Activated CD4-positive, alpha-beta T cell treated with anti-CD3 and anti-CD28 coated beads for 36 hours (primary cell): ENCODE measurements at regions not wholly inside any gene's neighbourhood (a gene's known extent, or its start where the extent isn't known, plus 50 kb on each side); places are given as distances from the start of the nearest gene placed in this dataset.
A peak's percentile ranks its signal among the peaks of the same experiment; 100 is the strongest.

Experiments used
- ATAC-seq: fragments of 200-7000 bp; cut with Tn5 transposase; one replicate; pipeline ENCODE4 v1.10.0; 2021; ENCODE audit warnings: mild to moderate bottlenecking, moderate library complexity
- CTCF ChIA-PET: fragments of 350-600 bp; sonication (Branson Sonifier 250); formaldehyde crosslinking; loops from one replicate; lab custom pipeline; 2021; ENCODE audit warnings: antibody characterized with exemption; lab: Charles Lee
- POLR2A ChIA-PET: fragments of 350-600 bp; sonication (Branson Sonifier 250); formaldehyde crosslinking; loops from one replicate; lab custom pipeline; 2021; ENCODE audit warnings: antibody characterized with exemption, inconsistent platforms; lab: Charles Lee
- DNase-seq: peaks from one replicate; pipeline ENCODE4 v3.0.0-alpha.2; 2020
- H3K27ac Mint-ChIP-seq: one replicate; pipeline ENCODE4 v1.8.0; 2021; ENCODE audit warnings: mixed read lengths
- H3K27me3 Mint-ChIP-seq: one replicate; pipeline ENCODE4 v1.8.0; 2021; ENCODE audit warnings: mixed read lengths
- H3K36me3 Mint-ChIP-seq: one replicate; pipeline ENCODE4 v1.8.0; 2021; ENCODE audit warnings: low read depth, mixed read lengths
- H3K4me1 Mint-ChIP-seq: one replicate; pipeline ENCODE4 v1.8.0; 2021; ENCODE audit warnings: mixed read lengths
- H3K4me3 Mint-ChIP-seq: one replicate; pipeline ENCODE4 v1.8.0; 2021; ENCODE audit warnings: mild to moderate bottlenecking, moderate library complexity, mixed read lengths
- H3K9me3 Mint-ChIP-seq: one replicate; pipeline ENCODE4 v1.8.0; 2021; ENCODE audit warnings: low read depth, mixed read lengths
- intact Hi-C, 2 experiments: fragments of 100-400 bp; cut with DNase I in 1 of 2; cut with micrococcal nuclease in 1 of 2; formaldehyde crosslinking; loops; one replicate each; pipeline versions ENCODE4 v1.14.2 to v1.15.1; 2022 to 2024; cut with DNase I, micrococcal nuclease

DNA sequence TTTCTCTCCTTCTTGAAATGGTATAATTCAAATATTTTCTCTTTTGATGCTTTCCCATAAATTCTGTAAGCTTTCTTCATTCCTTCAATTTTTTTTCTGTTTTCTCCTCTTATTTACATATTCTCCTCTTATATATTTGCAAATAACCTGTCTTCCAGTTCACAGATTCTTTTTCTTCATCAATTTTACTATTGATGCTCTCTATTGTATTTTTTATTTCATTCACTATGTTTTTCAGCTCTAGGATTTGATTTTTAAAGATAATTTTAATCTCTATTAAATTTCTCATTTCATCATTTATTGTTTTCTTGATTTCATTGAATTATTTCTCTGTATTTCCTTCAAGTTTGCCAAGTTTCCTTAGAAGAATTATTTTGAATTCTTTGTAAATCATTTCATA is 54.0 kb upstream of the PRPS1L1 start:
- H3K4me3 Mint-ChIP-seq: no peak overlapping the region
- H3K36me3 Mint-ChIP-seq: peaks cover 7% of the 10 kb centered on the region
- DNase-seq: no peak
- intact Hi-C loops: no loop called here
- ChIA-PET POLR2A (no interaction called here), CTCF (no interaction called here)
- H3K4me1 Mint-ChIP-seq: peaks cover 4% of the 10 kb centered on the region
- H3K9me3 Mint-ChIP-seq: peaks cover 11% of the 10 kb centered on the region
- H3K27ac Mint-ChIP-seq: no peak overlapping the region
- H3K27me3 Mint-ChIP-seq: peaks cover 29% of the 10 kb centered on the region
- no peak for ATAC-seq

GRCh38 chr7:18082169-18082568 is 54.5 kb upstream of the PRPS1L1 start:
- no peak overlapping the region for H3K27ac Mint-ChIP-seq
- ChIA-PET CTCF (no interaction called here), POLR2A (no interaction called here)
- H3K36me3 Mint-ChIP-seq: peaks cover 7% of the 10 kb centered on the region
- H3K4me3 Mint-ChIP-seq: no peak overlapping the region
- ATAC-seq (no peak), DNase-seq (no peak)
- H3K4me1 Mint-ChIP-seq: peaks cover 4% of the 10 kb centered on the region
- H3K27me3 Mint-ChIP-seq: peaks cover 28% of the 10 kb centered on the region
- intact Hi-C loops: no loop called here
- peaks cover 11% of the 10 kb centered on the region for H3K9me3 Mint-ChIP-seq

GRCh38 chr7:18086165-18087025 is 58.7 kb upstream of the PRPS1L1 start:
- intact Hi-C loops: no loop called here
- Mint-ChIP-seq H3K36me3 (peaks cover 3% of the 10 kb centered on the region), H3K4me3 (peak overlapping the region; percentile 52), H3K9me3 (peaks cover 6% of the 10 kb centered on the region), H3K27me3 (peaks cover 36% of the 10 kb centered on the region), H3K4me1 (peaks cover 4% of the 10 kb centered on the region), H3K27ac (no peak overlapping the region)
- CTCF ChIA-PET: interaction anchor here (0.6 to 1.6 kb wide), 3 partner anchors 8 to 316 kb away, joined by 3 to 6 read pairs (median 5); no protein-coding TSS in a partner anchor
- DNase-seq (peak; percentile 16), ATAC-seq (peak; percentile 19)
- POLR2A ChIA-PET: no interaction called here

DNA sequence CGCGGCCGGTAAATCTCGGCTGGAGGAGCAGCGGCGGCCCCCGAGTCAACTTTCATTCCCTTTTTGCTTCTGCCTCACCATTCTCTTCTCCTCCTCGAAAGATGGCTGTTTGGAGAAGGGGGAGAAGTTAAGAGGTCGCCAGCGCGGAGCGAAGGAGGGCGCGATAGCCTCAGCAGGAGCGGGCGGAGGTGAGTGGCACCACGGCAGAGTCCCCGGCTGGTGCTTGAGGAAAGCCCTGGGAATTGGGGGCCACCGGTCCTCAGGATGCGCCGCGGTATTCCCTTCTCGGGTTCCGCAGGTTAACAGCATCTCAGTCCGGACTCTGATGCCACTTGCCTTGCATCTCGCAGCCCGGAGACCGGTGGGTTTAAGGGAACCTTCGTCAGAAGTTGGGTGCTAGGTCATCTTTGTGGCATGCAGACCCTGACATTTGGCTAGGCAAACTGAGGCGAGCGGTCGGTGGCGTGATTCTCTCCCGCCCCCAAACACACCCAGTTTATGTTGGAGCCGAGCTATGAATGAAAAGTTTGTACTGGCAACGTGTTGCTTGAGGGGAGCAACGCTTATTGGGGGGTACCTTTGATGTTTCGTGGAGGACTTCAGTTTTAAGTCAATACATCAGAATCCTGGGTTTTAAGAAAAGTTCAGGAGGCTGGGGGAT is 59.5 kb upstream of the PRPS1L1 start:
- no peaks in the 10 kb centered on the region for H3K36me3 Mint-ChIP-seq
- H3K27ac Mint-ChIP-seq: no peak overlapping the region
- ATAC-seq (no peak), DNase-seq (peak; percentile 5)
- H3K9me3 Mint-ChIP-seq: no peaks in the 10 kb centered on the region
- intact Hi-C loops: no loop called here
- peaks cover 34% of the 10 kb centered on the region for H3K27me3 Mint-ChIP-seq
- ChIA-PET POLR2A (no interaction called here), CTCF (interaction anchor here (1.0 kb wide), 1 partner anchor 21 kb away, joined by 3 read pairs; no protein-coding TSS in a partner anchor)
- peak overlapping the region; percentile 48 for H3K4me3 Mint-ChIP-seq
- peaks cover 4% of the 10 kb centered on the region for H3K4me1 Mint-ChIP-seq

DNA sequence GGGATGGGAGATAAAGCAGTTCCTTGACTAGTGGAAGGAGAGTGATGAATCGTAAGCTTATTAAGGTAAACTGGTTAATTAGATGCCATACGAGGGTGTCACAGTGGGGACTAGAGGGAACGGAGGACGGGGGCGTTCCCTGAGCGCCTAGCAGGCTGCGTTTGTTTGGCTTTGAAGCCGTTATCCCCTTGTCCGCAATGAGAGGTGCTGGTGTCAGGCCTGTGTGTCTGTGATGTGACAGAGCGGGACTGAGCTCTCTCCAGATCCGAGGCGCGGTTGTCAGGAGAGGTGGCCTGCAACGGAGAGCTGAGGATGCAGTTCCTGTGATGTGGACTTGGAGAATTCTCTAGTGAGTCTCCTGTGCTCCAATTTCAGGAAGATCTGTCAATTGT is 60.0 kb upstream of the PRPS1L1 start:
- no peak overlapping the region for H3K4me3 Mint-ChIP-seq
- H3K27ac Mint-ChIP-seq: no peak overlapping the region
- peaks cover 34% of the 10 kb centered on the region for H3K27me3 Mint-ChIP-seq
- intact Hi-C loops: no loop called here
- H3K4me1 Mint-ChIP-seq: peaks cover 4% of the 10 kb centered on the region
- H3K9me3 Mint-ChIP-seq: no peaks in the 10 kb centered on the region
- H3K36me3 Mint-ChIP-seq: no peaks in the 10 kb centered on the region
- ATAC-seq: no peak
- ChIA-PET POLR2A (no interaction called here), CTCF (interaction anchor here (1.0 kb wide), 1 partner anchor 21 kb away, joined by 3 read pairs; no protein-coding TSS in a partner anchor)
- DNase-seq: no peak

- Mint-ChIP-seq H3K9me3 (peaks cover 4% of the 10 kb centered on the region), H3K27ac (no peak overlapping the region)
- intact Hi-C loops: no loop called here
Measured at GRCh38 chr7:18096087-18096486, 68.4 kb upstream of the PRPS1L1 start.

GRCh38 chr7:18102576-18102975 is 74.9 kb upstream of the PRPS1L1 start:
- H3K4me3 Mint-ChIP-seq: no peak overlapping the region
- peaks cover 5% of the 10 kb centered on the region for H3K9me3 Mint-ChIP-seq
- CTCF ChIA-PET: no interaction called here
- H3K4me1 Mint-ChIP-seq: no peaks in the 10 kb centered on the region
- POLR2A ChIA-PET: no interaction called here
- intact Hi-C loops: no loop called here
- H3K36me3 Mint-ChIP-seq: no peaks in the 10 kb centered on the region
- no peaks in the 10 kb centered on the region for H3K27me3 Mint-ChIP-seq
- DNase-seq: no peak
- ATAC-seq: no peak
- no peak overlapping the region for H3K27ac Mint-ChIP-seq

More at GRCh38 chr7:18096087-18096486, 68.4 kb upstream of the PRPS1L1 start:
- CTCF ChIA-PET: no interaction called here
- Mint-ChIP-seq H3K4me3 (no peak overlapping the region), H3K4me1 (no peaks in the 10 kb centered on the region), H3K36me3 (no peaks in the 10 kb centered on the region), H3K27me3 (no peaks in the 10 kb centered on the region)
- ATAC-seq: no peak
- DNase-seq: no peak
- POLR2A ChIA-PET: no interaction called here

GRCh38 chr7:18103436-18104218 is 76.0 kb upstream of the PRPS1L1 start:
- Mint-ChIP-seq H3K9me3 (peaks cover 5% of the 10 kb centered on the region), H3K27ac (no peak overlapping the region), H3K4me1 (no peaks in the 10 kb centered on the region), H3K36me3 (no peaks in the 10 kb centered on the region), H3K27me3 (no peaks in the 10 kb centered on the region), H3K4me3 (no peak overlapping the region)
- ATAC-seq (no peak), DNase-seq (no peak)
- ChIA-PET POLR2A (no interaction called here), CTCF (no interaction called here)
- intact Hi-C loops: no loop called here

DNA sequence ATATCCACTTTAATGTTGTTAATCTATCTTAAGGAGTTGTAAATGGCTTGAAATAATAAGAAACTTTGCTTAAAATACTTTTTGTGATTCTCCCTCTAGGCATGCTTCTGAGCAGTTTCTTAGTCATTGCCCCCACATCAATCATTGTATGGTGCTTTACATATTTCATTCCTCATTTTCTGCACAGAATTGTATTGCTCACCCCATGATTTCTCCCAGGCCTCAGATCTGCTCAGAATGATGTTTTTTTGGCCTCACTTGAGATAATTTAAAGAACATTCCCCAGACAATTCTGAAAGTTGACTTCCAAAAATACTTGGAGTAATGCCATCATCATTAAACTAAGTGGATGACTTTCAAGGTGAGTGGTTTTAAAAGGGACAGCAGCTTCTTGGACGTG is 82.1 kb upstream of the PRPS1L1 start:
- intact Hi-C loops: no loop called here
- H3K9me3 Mint-ChIP-seq: no peaks in the 10 kb centered on the region
- ATAC-seq (no peak), DNase-seq (no peak)
- peaks cover 4% of the 10 kb centered on the region for H3K27me3 Mint-ChIP-seq
- ChIA-PET POLR2A (no interaction called here), CTCF (no interaction called here)
- no peaks in the 10 kb centered on the region for H3K36me3 Mint-ChIP-seq
- no peak overlapping the region for H3K27ac Mint-ChIP-seq
- H3K4me1 Mint-ChIP-seq: no peaks in the 10 kb centered on the region
- H3K4me3 Mint-ChIP-seq: no peak overlapping the region

- Mint-ChIP-seq H3K27ac (no peak overlapping the region), H3K9me3 (no peaks in the 10 kb centered on the region), H3K4me1 (no peaks in the 10 kb centered on the region), H3K4me3 (no peak overlapping the region), H3K36me3 (no peaks in the 10 kb centered on the region), H3K27me3 (peaks cover 3% of the 10 kb centered on the region)
- no peak for ATAC-seq
- CTCF ChIA-PET: no interaction called here
- DNase-seq: no peak
- POLR2A ChIA-PET: no interaction called here
- intact Hi-C loops: no loop called here
Measured at GRCh38 chr7:18116661-18117060, 89.0 kb upstream of the PRPS1L1 start.

- no peaks in the 10 kb centered on the region for H3K9me3 Mint-ChIP-seq
- intact Hi-C loops: no loop called here
- ChIA-PET CTCF (no interaction called here), POLR2A (no interaction called here)
- H3K27ac Mint-ChIP-seq: no peak overlapping the region
- DNase-seq (no peak), ATAC-seq (no peak)
- no peaks in the 10 kb centered on the region for H3K4me1 Mint-ChIP-seq
- no peaks in the 10 kb centered on the region for H3K36me3 Mint-ChIP-seq
- H3K27me3 Mint-ChIP-seq: peaks cover 3% of the 10 kb centered on the region
- H3K4me3 Mint-ChIP-seq: no peak overlapping the region
Measured at GRCh38 chr7:18117482-18117881, 89.8 kb upstream of the PRPS1L1 start.
